Osteoblast (primary cell): ENCODE measurements at regions not wholly inside any gene's neighbourhood (a gene's known extent, or its start where the extent isn't known, plus 50 kb on each side); places are given as distances from the start of the nearest gene placed in this dataset.

Source experiments
- DNase-seq: peaks from one replicate; pipeline ENCODE4 v3.0.0; 2011; ENCODE audit warnings: low spot score, mixed read lengths; ENCODE audit not compliant: insufficient read length; ENCODE audit errors: missing footprints
- H2AFZ ChIP-seq: 2 replicates; pipeline ENCODE4 v1.6.0; 2011; ENCODE audit warnings: mild to moderate bottlenecking, low read length
- H3K27ac ChIP-seq: 2 replicates; pipeline ENCODE4 v1.5.1; 2011; ENCODE audit warnings: mild to moderate bottlenecking, low read depth, low read length, moderate library complexity
- H3K27me3 ChIP-seq: 2 replicates; pipeline ENCODE4 v1.6.0; 2012; ENCODE audit warnings: mild to moderate bottlenecking, control low read depth, inconsistent platforms, low read length, moderate library complexity; ENCODE audit not compliant: insufficient read depth
- H3K36me3 ChIP-seq: 2 replicates; pipeline ENCODE4 v1.5.1; 2011; ENCODE audit warnings: mild to moderate bottlenecking, low read length, control low read depth, moderate library complexity; ENCODE audit not compliant: insufficient read depth
- H3K4me1 ChIP-seq: 2 replicates; pipeline ENCODE4 v1.5.1; 2011; ENCODE audit warnings: mild to moderate bottlenecking, low read length, control low read depth, moderate library complexity; ENCODE audit not compliant: insufficient read depth
- H3K4me2 ChIP-seq: 2 replicates; pipeline ENCODE4 v1.6.0; 2011; ENCODE audit warnings: mild to moderate bottlenecking, low read length; ENCODE audit not compliant: insufficient read depth
- H3K4me3 ChIP-seq: fragments of 200-600 bp; sonication (generic); 3 replicates; pipeline ENCODE4 v1.5.1; 2012; ENCODE audit warnings: mild to moderate bottlenecking, low read length, inconsistent platforms; ENCODE audit not compliant: insufficient read depth
- H3K79me2 ChIP-seq: 2 replicates; pipeline ENCODE4 v1.6.0; 2012; ENCODE audit warnings: mild to moderate bottlenecking, low read length, control low read depth, inconsistent platforms; ENCODE audit not compliant: insufficient read depth
- H3K9me3 ChIP-seq: 2 replicates; pipeline ENCODE4 v1.5.1; 2011; ENCODE audit warnings: low read depth, low read length, control low read depth
- H4K20me1 ChIP-seq: 2 replicates; pipeline ENCODE4 v1.6.0; 2012; ENCODE audit warnings: mild to moderate bottlenecking, low read length, control low read depth; ENCODE audit not compliant: insufficient read depth
- TF ChIP-seq, protein P1 (sequence below): IDR thresholded peaks from 2 replicates; pipeline ENCODE4 v1.5.1; 2011; ENCODE audit warnings: mild to moderate bottlenecking, low read depth, low read length, moderate library complexity; ENCODE audit errors: extremely low read depth

DNA sequence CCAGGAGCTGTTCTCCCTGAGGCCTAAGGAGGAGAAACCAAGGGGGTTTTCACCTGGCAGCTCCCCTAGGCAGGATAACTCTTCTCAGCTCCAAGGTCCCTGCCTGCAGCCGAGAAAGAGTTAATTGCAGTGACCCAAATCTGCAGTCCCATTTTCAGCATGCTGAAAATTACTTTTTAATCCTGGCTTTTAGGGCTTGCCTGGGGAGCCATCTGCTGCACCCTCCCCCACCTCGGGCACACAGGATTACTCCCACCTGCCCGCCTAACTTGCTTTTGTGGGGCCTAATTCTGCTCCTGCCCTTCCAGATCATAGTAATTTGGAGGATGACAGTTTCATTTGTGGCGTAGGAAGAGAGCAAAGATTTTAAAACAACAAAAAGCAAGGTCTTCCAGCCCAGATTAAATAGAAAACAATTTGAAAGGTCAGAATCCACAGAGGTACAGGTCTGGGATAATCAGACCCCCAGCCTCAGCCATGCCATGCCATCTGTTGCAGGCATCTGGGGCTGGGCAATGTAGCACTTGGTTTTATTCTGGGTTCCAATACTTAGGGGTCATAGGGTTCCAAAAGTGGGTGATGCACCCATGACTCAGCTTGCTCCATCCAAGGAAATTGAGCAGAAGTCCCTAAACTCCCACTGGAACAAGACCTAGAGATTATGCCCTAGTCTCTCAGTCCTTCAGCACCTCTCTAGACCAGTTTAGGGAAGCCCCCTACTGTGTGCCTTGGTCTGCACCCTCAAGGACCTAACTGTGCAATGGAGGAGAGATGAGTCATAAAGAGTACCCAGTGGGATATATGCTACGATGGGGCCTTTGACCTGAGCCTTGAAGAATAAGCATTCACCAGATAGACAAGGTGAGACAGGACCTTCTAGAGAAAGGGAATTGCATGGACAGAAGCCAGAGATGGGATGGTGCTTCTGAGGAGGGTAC, 64.5 kb upstream of the NLK start:
- Histone ChIP-seq H3K36me3 (no peaks in the 10 kb centered on the region), H4K20me1 (no peaks in the 10 kb centered on the region), H3K4me2 (no peak overlapping the region), H3K9me3 (no peaks in the 10 kb centered on the region), H3K27ac (no peak overlapping the region), H3K27me3 (peaks cover 3% of the 10 kb centered on the region), H3K4me1 (peaks cover 9% of the 10 kb centered on the region), H2AFZ (no peak overlapping the region), H3K4me3 (no peak overlapping the region), H3K79me2 (no peaks in the 10 kb centered on the region)
- TF ChIP-seq, protein P1, sequence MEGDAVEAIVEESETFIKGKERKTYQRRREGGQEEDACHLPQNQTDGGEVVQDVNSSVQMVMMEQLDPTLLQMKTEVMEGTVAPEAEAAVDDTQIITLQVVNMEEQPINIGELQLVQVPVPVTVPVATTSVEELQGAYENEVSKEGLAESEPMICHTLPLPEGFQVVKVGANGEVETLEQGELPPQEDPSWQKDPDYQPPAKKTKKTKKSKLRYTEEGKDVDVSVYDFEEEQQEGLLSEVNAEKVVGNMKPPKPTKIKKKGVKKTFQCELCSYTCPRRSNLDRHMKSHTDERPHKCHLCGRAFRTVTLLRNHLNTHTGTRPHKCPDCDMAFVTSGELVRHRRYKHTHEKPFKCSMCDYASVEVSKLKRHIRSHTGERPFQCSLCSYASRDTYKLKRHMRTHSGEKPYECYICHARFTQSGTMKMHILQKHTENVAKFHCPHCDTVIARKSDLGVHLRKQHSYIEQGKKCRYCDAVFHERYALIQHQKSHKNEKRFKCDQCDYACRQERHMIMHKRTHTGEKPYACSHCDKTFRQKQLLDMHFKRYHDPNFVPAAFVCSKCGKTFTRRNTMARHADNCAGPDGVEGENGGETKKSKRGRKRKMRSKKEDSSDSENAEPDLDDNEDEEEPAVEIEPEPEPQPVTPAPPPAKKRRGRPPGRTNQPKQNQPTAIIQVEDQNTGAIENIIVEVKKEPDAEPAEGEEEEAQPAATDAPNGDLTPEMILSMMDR: no peak
- no peak for DNase-seq

DNA sequence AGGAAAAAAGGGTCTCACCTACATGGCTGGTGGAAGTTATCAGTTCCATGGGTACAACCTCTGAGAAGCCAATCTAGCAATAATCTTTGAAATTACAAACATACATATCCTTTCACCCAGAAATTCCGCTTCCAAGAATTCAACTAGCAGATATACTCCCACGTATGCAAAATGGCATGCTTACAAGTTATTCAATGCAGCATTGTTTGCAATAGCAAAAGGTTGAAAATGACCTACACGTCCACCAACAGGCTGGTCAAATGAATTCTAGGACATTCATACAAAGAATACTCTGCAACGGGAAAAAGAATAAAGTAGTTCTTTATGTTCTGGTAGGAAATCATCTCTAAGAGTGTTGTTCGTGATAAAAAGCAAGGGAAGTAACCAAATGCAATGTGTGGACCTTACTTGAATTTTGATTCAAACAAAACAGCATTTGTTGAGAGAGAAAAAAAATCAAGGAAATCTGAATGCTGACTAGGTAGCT, 63.7 kb upstream of the NLK start:
- H3K79me2 ChIP-seq: no peaks in the 10 kb centered on the region
- DNase-seq: no peak
- H3K9me3 ChIP-seq: no peaks in the 10 kb centered on the region
- H3K27ac ChIP-seq: no peak overlapping the region
- H3K4me2 ChIP-seq: no peak overlapping the region
- TF ChIP-seq, protein P1: no peak
- no peaks in the 10 kb centered on the region for H4K20me1 ChIP-seq
- peaks cover 3% of the 10 kb centered on the region for H3K27me3 ChIP-seq
- H3K4me3 ChIP-seq: no peak overlapping the region
- H3K4me1 ChIP-seq: peaks cover 9% of the 10 kb centered on the region
- no peak overlapping the region for H2AFZ ChIP-seq
- no peaks in the 10 kb centered on the region for H3K36me3 ChIP-seq

DNA sequence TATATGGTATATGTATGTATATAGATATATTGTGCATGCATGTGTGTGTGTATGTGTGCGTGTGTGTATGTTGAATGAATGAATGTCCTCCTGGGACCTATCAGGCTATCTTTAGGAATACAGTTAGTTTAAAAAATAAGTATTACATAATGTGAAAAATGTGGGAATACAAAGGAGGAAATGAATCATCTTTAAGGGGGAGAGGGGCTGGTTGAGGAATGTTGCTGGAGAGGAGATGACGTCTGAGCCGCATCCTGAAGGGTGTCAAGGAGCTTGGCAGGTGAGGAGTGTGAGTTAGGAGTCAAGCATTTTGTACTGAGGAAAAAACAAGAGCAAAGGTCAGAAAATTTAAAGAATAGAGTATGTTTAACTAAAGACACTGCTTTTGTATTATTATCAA, 62.4 kb upstream of the NLK start:
- DNase-seq: no peak
- Histone ChIP-seq H3K4me2 (no peak overlapping the region), H3K27ac (no peak overlapping the region), H3K9me3 (no peaks in the 10 kb centered on the region), H3K4me1 (peaks cover 9% of the 10 kb centered on the region), H3K4me3 (no peak overlapping the region), H3K27me3 (peaks cover 3% of the 10 kb centered on the region), H3K36me3 (no peaks in the 10 kb centered on the region), H3K79me2 (no peaks in the 10 kb centered on the region), H2AFZ (no peak overlapping the region), H4K20me1 (no peaks in the 10 kb centered on the region)
- TF ChIP-seq, protein P1: no peak

DNA sequence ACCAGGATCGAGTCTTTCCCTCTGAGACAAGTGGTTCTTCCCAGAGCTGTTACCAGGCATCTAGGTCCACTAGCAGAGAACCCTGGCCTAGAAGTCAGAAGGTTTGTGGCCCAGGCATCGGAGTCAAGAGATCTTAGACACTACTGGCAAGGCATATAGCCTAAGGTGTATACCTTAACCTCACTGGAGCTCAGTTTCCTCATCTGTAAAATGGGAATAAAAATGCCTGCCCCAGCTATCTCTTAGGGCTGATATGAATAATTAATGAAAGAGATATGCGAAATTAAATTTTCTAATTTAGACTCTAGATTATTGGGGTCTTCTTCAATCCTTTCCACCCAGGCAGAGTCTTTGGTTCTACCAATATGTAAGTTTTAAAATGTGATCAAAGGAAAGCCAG, 60.5 kb upstream of the NLK start:
- no peak for DNase-seq
- H3K9me3 ChIP-seq: no peaks in the 10 kb centered on the region

More for the DNA sequence above, 60.5 kb upstream of the NLK start:
- H3K27ac ChIP-seq: no peak overlapping the region
- H3K4me2 ChIP-seq: no peak overlapping the region
- H3K36me3 ChIP-seq: no peaks in the 10 kb centered on the region
- H3K27me3 ChIP-seq: peaks cover 3% of the 10 kb centered on the region
- H3K4me3 ChIP-seq: no peak overlapping the region
- H3K79me2 ChIP-seq: no peaks in the 10 kb centered on the region
- H4K20me1 ChIP-seq: no peaks in the 10 kb centered on the region
- TF ChIP-seq, protein P1: no peak
- H3K4me1 ChIP-seq: peaks cover 13% of the 10 kb centered on the region
- H2AFZ ChIP-seq: no peak overlapping the region
